HepG2 (cell line): ENCODE measurements at regions not wholly inside any gene's neighbourhood (a gene's known extent, or its start where the extent isn't known, plus 50 kb on each side); places are given as distances from the start of the nearest gene placed in this dataset.

Experiments
- ATAC-seq: fragments of 200-7000 bp; cut with Tn5 transposase; 3 replicates; pipeline ENCODE4 v1.9.1; 2020; ENCODE audit warnings: mild to moderate bottlenecking, moderate library complexity
- BruUV-seq: library from RNA; stranded (reverse); fragments of 400-500 nt; replicated peaks from 2 replicates; lab custom pipeline; 2021; lab: Mats Ljungman, UMichigan
- CTCF ChIA-PET: fragments of 300-600 bp; formaldehyde crosslinking; extraction: SDS; loops from one replicate; lab custom pipeline; 2021; ENCODE audit warnings: low total read pairs, inconsistent platforms, low intra/inter-chr PET ratio; lab: Yijun Ruan, JAX
- POLR2A ChIA-PET: fragments of 350-600 bp; sonication (Branson Sonifier 250); formaldehyde crosslinking; loops from one replicate; lab custom pipeline; 2020; ENCODE audit warnings: antibody characterized with exemption, inconsistent platforms; lab: Yijun Ruan, JAX
- DNase-seq: peaks from one replicate; pipeline ENCODE4 v3.0.0-alpha.2; 2015; ENCODE audit warnings: low spot score
- FAIRE-seq: peaks from 3 replicates; lab custom pipeline; 2011; peaks lifted over from hg19 to GRCh38; lab: Jason Lieb, UNC
- H2AFZ ChIP-seq: one replicate; pipeline ENCODE4 v1.6.1; 2011; ENCODE audit warnings: low read length, inconsistent platforms
- H3K27ac ChIP-seq: fragments of 300-600 bp; 3 replicates; pipeline ENCODE4 v1.8.0; 2011; ENCODE audit warnings: mixed run types, mild to moderate bottlenecking, mixed read lengths, low read length, inconsistent platforms; ENCODE audit not compliant: insufficient read depth; ENCODE audit errors: extremely low read length
- H3K27me3 ChIP-seq, 2 experiments: fragments of 200-600 bp in 1 of 2; 2 replicates in 1 of 2; 3 replicates in 1 of 2; pipeline versions ENCODE4 v1.6.0 to v1.8.0; 2011; ENCODE audit warnings: low read length in 2 of 2, mild to moderate bottlenecking in 2 of 2, moderate library complexity in 2 of 2, inconsistent platforms in 1 of 2; ENCODE audit not compliant: insufficient read depth in 2 of 2, control insufficient read depth in 1 of 2
- H3K36me3 ChIP-seq, 2 experiments: fragments of 200-600 bp in 1 of 2; replicated peaks in 1 of 2; 2 replicates in 1 of 2; 3 replicates in 1 of 2; pipeline versions ENCODE4 v1.5.1 to v1.8.0; 2011; ENCODE audit warnings: low read length in 2 of 2, inconsistent platforms in 1 of 2; ENCODE audit not compliant: insufficient read depth in 2 of 2, control insufficient read depth in 1 of 2
- H3K4me1 ChIP-seq: 2 replicates; pipeline ENCODE4 v1.5.1; 2012; ENCODE audit warnings: low read length, inconsistent platforms; ENCODE audit not compliant: insufficient read depth
- H3K4me2 ChIP-seq: 2 replicates; pipeline ENCODE4 v1.6.0; 2011; ENCODE audit warnings: low read depth, low read length, inconsistent platforms
- H3K4me3 ChIP-seq, 3 experiments: fragments of 200-600 bp in 1 of 3; sonication (generic), shearing (Covaris generic) in 1 of 3; replicated peaks in 1 of 3; 2 replicates each; pipeline ENCODE4 v1.5.1; 2011 to 2016; ENCODE audit warnings: low read length in 3 of 3, inconsistent platforms in 2 of 3, low read depth in 2 of 3, mild to moderate bottlenecking in 2 of 3, control low read depth in 1 of 3, mixed read lengths in 1 of 3; ENCODE audit not compliant: insufficient read depth in 1 of 3
- H3K79me2 ChIP-seq: one replicate; pipeline ENCODE4 v1.6.1; 2011; ENCODE audit warnings: low read length, inconsistent platforms; ENCODE audit not compliant: insufficient read depth
- H3K9ac ChIP-seq: 2 replicates; pipeline ENCODE4 v1.6.0; 2011; ENCODE audit warnings: mild to moderate bottlenecking, low read depth, low read length, inconsistent platforms; ENCODE audit not compliant: insufficient read depth
- H3K9me3 ChIP-seq: 2 replicates; pipeline ENCODE4 v1.5.1; 2012; ENCODE audit warnings: mild to moderate bottlenecking, low read length
- H4K20me1 ChIP-seq: 2 replicates; pipeline ENCODE4 v1.6.0; 2011; ENCODE audit warnings: inconsistent platforms, mild to moderate bottlenecking, low read length, moderate library complexity; ENCODE audit not compliant: insufficient read depth
- FOXO1 ChIP-seq: sonication (generic); formaldehyde crosslinking; IDR thresholded peaks from 2 replicates; pipeline ENCODE4 v1.4.0; 2020; ENCODE audit warnings: missing genetic modification reagents
- MAX ChIP-seq: IDR thresholded peaks from 2 replicates; pipeline ENCODE4 v1.6.1; 2012; ENCODE audit warnings: inconsistent platforms
- SIN3A ChIP-seq: IDR thresholded peaks from 2 replicates; pipeline ENCODE4 v1.6.1; 2011; ENCODE audit warnings: low read depth, mild to moderate bottlenecking, control low read depth, low read length, borderline replicate concordance
- SIX4 ChIP-seq: sonication (generic); formaldehyde crosslinking; IDR thresholded peaks from 2 replicates; pipeline ENCODE4 v1.4.0; 2020; ENCODE audit warnings: missing genetic modification reagents
- TCF7 ChIP-seq: sonication (generic); IDR thresholded peaks from 2 replicates; pipeline ENCODE4 v1.6.1; 2016; ENCODE audit warnings: antibody characterized with exemption, low read depth
- TOE1 ChIP-seq: sonication (generic); formaldehyde crosslinking; IDR thresholded peaks from 2 replicates; pipeline ENCODE4 v1.4.0; 2020; ENCODE audit warnings: mild to moderate bottlenecking, missing genetic modification reagents
- ZBTB1 ChIP-seq: sonication (generic); formaldehyde crosslinking; IDR thresholded peaks from 2 replicates; pipeline ENCODE4 v1.4.0; 2020; ENCODE audit warnings: missing genetic modification reagents, borderline replicate concordance
- ZBTB49 ChIP-seq: sonication (generic); formaldehyde crosslinking; IDR thresholded peaks from 2 replicates; pipeline ENCODE4 v1.4.0; 2020; ENCODE audit warnings: missing genetic modification reagents, borderline replicate concordance
- ZFP91 ChIP-seq: sonication (generic); formaldehyde crosslinking; IDR thresholded peaks from 2 replicates; pipeline ENCODE4 v1.9.0; 2022; ENCODE audit warnings: missing genetic modification reagents, mild to moderate bottlenecking, borderline replicate concordance
- ZGPAT ChIP-seq: IDR thresholded peaks from 2 replicates; pipeline ENCODE4 v1.6.1; 2016; ENCODE audit warnings: mild to moderate bottlenecking
- ZNF496 ChIP-seq: sonication (generic); formaldehyde crosslinking; IDR thresholded peaks from 2 replicates; pipeline ENCODE4 v1.8.1; 2023; ENCODE audit warnings: mild to moderate bottlenecking, moderate library complexity, missing genetic modification reagents; ENCODE audit not compliant: insufficient replicate concordance
- ZNF574 ChIP-seq: sonication (generic); formaldehyde crosslinking; IDR thresholded peaks from 2 replicates; pipeline ENCODE4 v1.4.0; 2020; ENCODE audit warnings: missing genetic modification reagents
- ZNF589 ChIP-seq: sonication (generic); formaldehyde crosslinking; conservative IDR thresholded peaks from 2 replicates; pipeline ENCODE4 v1.8.0; 2022; ENCODE audit warnings: mild to moderate bottlenecking, moderate library complexity, missing genetic modification reagents
- WGBS: methylation state at CpG from one replicate; pipeline ENCODE4 v1.1.6; 2017; ENCODE audit warnings: low lambda C conversion rate; 5-methylcytosine and 5-hydroxymethylcytosine counted together
- in situ Hi-C: cut with HindIII; loops from 2 replicates; pipeline ENCODE4 v1.10.0; 2017; ENCODE audit warnings: low pct_unique_long_range_greater_than_20kb; ENCODE audit not compliant: extremely low pct_ligation_motif_present
- intact Hi-C: fragments of 100-400 bp; cut with micrococcal nuclease; formaldehyde crosslinking; loops from one replicate; pipeline ENCODE4 v1.10.0; 2022; ENCODE audit not compliant: unreplicated experiment

GRCh38 chr2:234804704-234805103, 147.1 kb upstream of the SH3BP4 start (continued):
- no peak for TF ChIP-seq SIN3A
- TF ChIP-seq ZGPAT (CRISPR knock-in tag) = no peak
- TF ChIP-seq TCF7 = no peak
- TF ChIP-seq ZNF589 (CRISPR knock-in tag) = no peak
- no peak for TF ChIP-seq ZNF496
- TF ChIP-seq ZFP91 (CRISPR knock-in tag) = no peak
- no peak for TF ChIP-seq FOXO1 (CRISPR knock-in tag)

GRCh38 chr2:234802845-234803171, 149.0 kb upstream of the SH3BP4 start:
- 90% methylated on average over 1 of the region's 1 CpG for WGBS
- in situ Hi-C loops = no loop called here
- intact Hi-C loops = no loop called here
- no peaks in the 10 kb centered on the region; a peak in 1 of 5 replicates for H3K27me3 ChIP-seq
- peaks cover 34% of the 10 kb centered on the region for H3K4me1 ChIP-seq
- ChIA-PET POLR2A (interaction anchor here (1.0 to 1.2 kb wide), 3 partner anchors 21 to 113 kb away, joined by 3 to 5 read pairs (median 3); no protein-coding TSS in a partner anchor), CTCF (no interaction called here)
- H3K9ac ChIP-seq = no peak overlapping the region
- peaks cover 10% of the 10 kb centered on the region; the same call in 1 of the 2 replicates for H3K9me3 ChIP-seq
- no peak overlapping the region for H3K4me3 ChIP-seq
- no TSS peak for BruUV-seq
- no peaks in the 10 kb centered on the region for H3K79me2 ChIP-seq
- H4K20me1 ChIP-seq = no peaks in the 10 kb centered on the region
- peak overlapping the region; percentile 19 for H3K27ac ChIP-seq
- no peak overlapping the region for H2AFZ ChIP-seq
- ATAC-seq (peak; percentile 61), DNase-seq (peak; percentile 16), FAIRE-seq (peak; percentile 12)
- H3K4me2 ChIP-seq = no peak overlapping the region
- no peaks in the 10 kb centered on the region for H3K36me3 ChIP-seq
- TF ChIP-seq SIX4 (CRISPR knock-in tag) = no peak
- no peak for TF ChIP-seq ZNF574 (CRISPR knock-in tag)
- TF ChIP-seq MAX = 0 out of 2 replicates have a peak, but pooled peaks have one; percentile 4
- TF ChIP-seq ZBTB1 = no peak
- TF ChIP-seq ZBTB49 (CRISPR knock-in tag) = no peak
- TF ChIP-seq TOE1 (CRISPR knock-in tag) = no peak
